HG02970 (cell line): ENCODE measurements at regions not wholly inside any gene's neighbourhood (a gene's known extent, or its start where the extent isn't known, plus 50 kb on each side); places are given as distances from the start of the nearest gene placed in this dataset.
"Not testable (repeated sequence)": the region's sequence is repeated elsewhere in the genome, so short reads cannot be mapped to it uniquely, and the experiment has no call there.

ENCODE experiments used
- ATAC-seq: cut with Tn5 transposase; IDR thresholded peaks from one replicate; pipeline ENCODE4 v1.9.1; 2021; ENCODE audit warnings: mild to moderate bottlenecking, moderate library complexity, moderate number of reproducible peaks; ENCODE audit not compliant: unreplicated experiment, low FRiP score

DNA sequence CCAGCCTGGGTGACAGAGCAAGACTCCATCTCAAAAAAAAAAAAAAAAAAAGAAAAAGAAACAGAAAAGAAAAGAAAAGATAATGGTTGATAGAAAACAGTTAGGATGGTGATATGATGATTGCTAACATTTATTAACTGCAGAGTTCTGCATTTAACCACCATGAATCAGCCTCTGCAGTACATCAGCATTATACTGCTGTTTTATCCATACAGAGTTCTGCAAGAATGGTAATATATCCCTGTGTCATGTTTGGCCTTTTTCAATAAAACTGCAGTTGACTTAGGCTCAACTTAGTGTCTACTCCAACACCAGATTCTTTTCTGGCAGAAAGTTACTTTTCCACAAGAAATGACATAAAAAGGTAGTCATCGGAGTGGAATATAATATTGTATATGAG, 62.6 kb downstream of the DUSP6 start:
- ATAC-seq: no peak

DNA sequence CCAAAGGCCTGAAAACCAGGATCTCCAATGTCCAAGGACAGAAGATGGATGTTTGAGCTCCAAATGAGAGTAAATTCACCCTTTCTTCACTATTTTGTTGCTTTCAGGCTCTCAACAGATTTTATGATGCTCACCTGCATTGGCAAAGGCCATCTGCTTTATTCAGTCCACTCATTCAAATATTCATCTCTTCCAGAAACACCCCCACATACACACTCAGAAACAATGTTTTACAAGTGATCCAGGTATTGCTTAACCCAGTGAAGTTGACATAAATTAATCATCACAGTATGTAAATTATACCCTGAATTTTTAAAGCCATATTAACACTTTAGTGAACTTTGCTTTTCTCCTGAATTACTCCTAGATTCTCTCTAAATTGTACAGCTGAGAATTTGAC, 63.3 kb downstream of the DUSP6 start:
- no peak for ATAC-seq

DNA sequence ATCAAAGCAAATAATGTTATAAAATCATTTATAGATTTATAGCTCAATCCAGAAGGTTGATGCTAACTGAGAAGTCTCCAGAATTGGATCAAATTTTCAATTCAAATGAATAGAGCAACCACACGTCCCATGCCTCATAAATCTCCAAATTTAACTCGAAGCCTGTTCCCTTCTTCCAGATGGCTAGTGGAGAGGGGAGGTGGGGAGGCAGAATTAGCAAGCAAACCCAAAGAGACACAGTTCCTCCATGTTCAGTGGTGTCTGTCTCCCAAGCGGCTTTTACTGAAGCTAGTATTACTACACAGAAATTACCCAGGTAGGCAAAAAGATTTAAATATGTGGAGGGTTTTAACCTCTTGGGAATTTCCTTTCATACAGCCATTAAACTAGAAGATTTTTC, 65.8 kb downstream of the DUSP6 start:
- no peak for ATAC-seq

DNA sequence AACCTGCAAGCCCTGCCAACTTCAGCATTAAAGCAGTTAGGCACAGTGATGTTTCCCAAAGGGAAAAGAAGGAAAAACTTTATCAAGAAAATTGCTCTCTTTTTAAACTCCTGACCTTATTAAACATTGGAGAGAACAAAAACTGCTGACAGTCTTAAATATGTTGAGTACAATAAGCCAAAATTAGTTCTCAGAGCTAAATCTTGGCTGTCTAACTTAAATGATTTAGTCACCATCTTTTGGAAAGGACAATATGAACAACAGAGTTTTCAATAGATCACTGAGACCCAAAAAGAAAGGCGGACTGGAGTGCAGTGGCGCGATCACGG, 70.8 kb downstream of the DUSP6 start:
- ATAC-seq: no peak

DNA sequence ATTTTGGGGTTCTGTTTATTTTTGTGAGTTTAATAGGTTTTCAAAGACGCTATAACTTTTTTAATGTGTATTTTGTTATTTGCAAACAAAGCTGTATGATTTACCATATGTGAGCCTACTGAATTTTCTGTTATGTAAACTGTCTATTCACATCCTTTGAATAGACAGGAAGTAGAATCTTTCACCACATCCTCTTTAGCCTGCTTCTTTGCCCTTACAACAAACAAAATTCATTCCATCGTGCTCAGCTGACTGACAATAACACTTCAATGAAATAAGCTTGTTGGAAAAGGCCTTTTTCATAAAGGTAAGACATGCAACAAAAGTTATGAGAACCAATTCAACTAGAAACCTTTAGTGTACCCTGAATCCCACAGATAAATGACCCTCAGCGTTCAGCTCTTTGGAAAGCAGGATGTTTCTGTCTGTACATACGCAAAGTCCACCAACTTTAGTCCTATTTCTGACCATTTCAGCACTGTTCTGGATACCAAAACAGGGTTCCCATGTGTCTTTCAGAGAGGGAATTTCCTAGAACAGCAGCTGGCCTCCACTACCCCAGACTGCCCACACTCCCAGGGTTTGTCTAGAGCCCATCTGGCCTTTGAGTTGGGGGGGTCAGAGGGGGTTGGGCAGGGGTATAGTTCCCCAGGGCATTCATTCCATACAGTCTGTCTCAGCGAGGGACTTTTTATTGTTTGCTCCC, 71.3 kb downstream of the DUSP6 start:
- ATAC-seq: no peak

DNA sequence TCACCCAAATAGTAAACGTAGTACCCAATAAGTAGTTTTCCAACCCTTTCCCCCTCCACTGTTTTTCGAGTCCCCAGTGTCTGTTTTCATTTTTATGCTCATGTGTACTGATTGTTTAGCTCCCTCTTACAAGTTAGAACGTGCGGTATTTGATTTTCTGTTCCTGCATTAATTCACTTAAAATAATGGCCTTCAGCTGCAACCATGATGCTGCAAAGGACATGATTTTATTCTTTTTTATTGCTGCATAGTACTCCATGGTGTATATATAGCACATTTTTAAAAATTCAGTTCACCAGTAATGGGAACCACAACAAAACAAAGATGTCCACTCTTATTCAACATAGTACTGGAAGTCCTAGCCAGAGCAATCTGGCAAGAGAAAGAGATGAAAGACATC, 72.8 kb downstream of the DUSP6 start:
- ATAC-seq: no peak

DNA sequence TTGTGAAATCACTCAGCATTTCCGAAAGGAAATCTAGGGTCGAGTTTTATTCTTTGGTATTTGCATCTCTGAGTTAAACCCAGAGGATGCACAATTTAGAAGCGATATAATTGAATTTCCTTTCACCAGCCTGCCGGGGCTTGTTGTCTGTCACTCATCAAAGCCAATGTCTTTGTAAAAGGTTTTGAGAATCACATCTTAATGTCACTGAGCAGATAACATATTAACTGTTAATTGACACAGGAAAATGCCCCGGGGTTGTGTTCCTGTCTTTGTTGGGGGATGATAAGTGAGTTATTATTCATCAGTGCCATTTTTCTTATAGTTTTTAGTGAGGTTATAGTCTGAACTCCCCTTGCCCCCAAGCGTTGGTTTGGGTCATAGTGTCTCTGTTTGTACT, 73.4 kb downstream of the DUSP6 start:
- no peak for ATAC-seq

DNA sequence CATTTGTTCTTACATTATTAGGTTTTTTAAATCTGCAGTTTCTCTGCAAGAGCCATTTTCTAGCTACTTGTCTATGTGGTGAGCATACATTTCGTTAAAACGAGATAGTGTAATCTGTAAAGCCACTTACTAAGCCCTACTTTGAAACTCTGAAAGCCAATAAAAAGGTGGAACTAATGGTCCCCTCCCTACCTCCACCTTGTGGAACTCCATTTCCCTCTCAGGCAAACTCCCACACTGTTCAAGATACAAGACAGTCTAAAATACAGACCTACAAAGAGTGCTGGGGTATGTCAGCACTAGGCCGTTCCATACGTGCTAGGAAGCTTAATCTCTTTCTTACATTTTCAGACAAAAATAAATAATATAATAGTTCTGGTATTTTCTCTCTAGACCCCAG, 74.1 kb downstream of the DUSP6 start:
- ATAC-seq: no peak

DNA sequence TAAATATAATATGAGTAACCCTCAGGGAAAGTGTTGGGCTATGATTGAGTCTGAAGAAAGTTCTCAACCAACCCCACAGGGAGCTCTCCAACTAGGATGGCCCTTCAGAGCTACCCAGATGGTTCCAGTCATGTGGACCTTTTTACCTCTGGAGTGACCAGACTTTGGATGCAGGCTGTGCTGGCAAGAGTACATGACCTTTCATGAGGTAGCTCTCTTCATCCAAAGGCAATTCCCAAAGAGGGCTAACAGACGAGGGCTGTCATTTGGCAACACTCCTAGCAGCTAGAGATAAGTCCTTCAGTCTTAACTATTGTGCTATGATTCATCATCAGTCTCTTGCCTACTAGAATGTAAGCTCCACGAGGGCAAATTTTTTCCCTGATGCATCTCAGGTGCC, 75.4 kb downstream of the DUSP6 start:
- no peak for ATAC-seq

DNA sequence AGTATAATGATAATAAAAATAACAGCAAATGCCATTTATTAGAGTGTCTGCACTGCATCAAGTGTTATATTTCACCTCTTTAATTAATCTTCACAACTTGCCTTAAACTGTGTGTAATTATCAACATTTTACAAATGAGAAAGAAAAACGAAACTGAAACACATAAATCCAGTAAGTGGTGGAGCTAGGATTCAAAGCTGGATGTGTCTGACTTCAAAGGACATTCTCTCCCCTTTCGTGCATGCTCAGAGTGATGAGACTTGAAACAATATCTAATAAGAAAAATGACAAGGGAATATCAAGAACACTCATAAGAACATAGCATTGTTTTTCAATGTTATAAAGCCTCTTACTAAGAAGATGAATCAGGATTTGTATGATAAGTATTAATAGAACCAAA, 78.8 kb downstream of the DUSP6 start:
- ATAC-seq: no peak

DNA sequence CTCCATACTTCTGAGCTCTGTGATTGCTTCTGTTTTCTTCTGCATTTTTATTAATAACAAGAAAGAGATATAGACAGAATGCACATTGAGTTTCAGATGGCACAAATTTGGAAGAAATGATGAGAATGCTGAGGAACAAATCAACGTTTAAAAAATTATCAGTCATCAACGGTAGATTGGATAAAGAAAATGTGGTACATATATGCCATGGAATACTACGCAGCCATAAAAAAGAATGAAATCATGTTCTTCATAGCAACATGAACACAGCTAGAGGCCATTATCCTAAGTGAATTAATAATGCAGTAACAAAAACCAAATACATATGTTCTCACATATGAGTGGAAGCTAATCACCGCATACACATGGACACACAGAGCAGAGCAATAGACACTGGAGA, 81.8 kb downstream of the DUSP6 start:
- no peak for ATAC-seq

DNA sequence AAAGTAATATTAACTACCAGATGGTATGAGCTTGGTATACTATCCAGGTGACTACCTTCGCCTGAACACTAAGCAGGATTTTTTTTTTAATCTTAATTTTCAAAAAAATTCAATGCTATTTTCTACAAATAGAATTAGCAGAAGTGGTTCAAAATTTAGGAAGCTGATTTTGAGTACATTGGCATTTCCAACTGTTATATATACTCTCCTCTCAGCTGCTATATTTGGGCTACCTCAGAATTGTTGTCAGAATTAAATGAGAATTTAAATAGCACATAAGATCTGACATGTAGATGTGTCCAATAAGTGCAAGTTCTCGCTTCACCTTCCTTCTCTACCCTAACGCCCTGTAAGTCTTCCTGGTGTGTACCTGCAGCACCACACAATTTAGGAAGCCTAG, 83.1 kb downstream of the DUSP6 start:
- ATAC-seq: no peak

DNA sequence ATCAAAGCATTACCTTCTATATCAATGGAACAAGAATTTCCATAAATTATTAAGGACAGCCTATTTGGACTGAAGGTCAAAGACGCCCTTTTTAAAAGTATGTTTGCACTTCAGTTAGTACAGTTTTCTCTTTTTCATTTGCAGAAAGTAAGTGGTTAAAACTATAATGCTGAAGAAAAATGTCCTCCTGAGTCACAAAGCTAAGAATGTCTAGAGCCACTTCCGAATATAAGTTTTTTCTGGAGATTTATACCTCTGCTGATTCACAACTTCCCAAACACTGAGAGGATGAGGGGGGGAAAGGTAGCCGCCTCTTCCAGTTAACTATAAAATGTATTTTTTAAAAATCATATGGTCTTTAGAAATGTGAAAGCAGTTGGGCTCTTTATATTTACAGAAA, 84.9 kb downstream of the DUSP6 start:
- ATAC-seq: no peak

DNA sequence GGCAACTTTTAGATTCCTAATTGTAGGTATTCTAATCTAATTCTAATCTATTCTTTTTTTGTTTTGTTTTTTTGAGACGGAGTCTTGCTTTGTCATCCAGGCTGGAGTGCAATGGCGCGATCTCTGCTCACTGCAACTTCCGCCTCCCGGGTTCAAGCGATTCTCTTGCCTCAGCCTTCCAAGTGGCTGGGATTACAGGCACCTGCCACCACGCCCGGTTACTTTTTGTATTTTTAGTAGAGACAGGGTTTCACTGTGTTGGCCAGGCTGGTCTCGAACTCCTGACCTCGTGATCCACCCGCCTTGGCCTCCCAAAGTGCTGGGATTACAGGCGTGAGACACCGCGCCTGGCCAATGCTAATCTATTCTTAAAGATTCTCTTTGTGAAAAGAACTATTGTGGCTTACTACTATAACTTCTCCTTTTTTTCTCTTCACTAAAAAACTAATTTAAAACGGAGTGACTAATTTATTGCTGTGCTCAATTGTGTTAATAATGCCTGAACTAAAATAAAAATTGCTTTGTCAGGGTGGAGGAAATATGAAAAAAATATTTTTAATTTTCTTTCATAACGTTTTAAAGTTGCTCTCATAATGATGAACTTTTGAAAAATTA, 85.6 kb downstream of the DUSP6 start:
- ATAC-seq: not testable (repeated sequence)

DNA sequence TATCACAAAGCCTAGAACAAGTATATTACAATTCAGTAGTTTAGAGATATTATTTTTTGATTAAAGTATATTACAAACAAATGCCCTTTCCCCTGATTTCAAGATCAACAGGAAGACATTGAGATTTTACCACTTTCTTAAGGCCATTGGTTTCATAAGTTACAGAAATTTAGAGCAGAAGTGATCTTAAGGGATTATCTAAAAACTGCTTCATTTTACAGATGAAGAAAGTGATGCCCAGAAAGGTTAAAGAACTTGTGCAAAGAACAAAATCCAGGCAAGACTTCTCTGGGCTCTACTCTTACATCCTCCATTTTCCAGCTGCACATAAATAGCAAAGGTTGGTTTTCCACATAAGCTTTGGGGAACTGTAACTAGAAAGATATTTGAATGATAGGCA, 87.5 kb downstream of the DUSP6 start:
- no peak for ATAC-seq

DNA sequence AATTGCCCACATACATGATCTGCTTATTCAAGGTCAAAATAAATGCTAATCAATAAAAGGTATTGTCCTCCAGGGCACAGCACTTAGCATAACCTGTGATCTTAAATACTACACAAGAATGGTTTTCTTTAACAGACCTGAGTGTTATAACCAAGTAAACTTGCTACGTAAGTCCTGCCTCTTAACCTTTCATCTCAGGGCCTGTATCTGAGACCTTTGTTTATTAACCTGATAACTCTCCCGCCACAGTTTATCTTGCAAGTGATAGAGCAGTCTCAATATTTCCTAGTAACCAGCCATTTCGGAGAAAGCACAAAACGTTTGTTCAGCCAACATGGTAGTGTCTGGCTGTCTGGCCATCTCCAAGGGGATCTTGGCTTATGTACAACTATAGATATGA, 88.4 kb downstream of the DUSP6 start:
- no peak for ATAC-seq

DNA sequence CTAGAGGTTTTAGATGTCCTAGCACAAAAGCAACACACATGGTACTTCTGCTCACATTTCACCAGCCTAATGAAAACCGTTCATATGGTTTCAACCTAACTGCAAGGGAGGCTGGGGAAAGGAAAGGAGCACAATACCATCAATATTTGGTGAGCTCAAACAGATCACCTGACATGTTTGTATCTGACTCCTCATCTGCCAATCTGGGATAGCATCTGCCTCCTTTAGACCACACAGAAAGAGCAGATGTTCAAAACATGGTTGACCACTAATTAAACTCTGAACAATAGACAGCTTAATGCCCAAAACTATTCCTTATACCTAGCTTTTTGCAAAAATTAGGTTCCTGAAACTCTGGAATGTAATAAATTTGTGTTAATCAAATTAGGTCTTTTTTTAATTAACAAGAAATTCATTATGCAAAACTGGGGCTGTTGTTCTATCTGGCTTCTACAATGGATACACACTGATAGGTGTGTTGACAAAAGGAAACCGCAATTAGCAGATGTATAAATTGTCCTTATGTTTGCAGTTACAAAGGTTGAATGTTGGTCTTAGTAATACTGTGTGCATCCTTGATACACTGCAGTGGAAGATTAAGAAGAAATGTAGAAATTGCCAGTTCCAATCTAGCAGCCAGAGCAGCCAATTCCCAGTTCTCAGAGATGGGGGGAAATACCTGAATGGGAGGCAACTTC, 89.3 kb downstream of the DUSP6 start:
- ATAC-seq: no peak

DNA sequence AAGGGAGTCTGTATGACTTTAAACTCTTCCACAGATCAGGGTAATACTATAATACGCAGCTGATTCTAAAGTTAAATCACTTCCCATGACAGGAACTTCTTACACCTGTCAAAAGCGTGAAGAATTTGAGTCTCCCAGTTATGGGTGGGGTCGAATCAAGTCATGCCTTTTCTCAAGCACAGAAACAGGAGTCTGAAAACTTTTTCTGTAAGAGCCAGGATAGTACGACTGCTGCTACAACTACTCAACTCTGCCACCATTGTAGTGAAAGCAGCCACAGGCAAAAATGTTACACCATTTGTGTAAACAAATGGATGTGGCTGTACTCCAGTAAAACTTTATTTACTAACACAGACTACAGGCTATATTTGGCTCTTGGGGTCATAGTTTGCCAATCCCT, 90.3 kb downstream of the DUSP6 start:
- no peak for ATAC-seq

DNA sequence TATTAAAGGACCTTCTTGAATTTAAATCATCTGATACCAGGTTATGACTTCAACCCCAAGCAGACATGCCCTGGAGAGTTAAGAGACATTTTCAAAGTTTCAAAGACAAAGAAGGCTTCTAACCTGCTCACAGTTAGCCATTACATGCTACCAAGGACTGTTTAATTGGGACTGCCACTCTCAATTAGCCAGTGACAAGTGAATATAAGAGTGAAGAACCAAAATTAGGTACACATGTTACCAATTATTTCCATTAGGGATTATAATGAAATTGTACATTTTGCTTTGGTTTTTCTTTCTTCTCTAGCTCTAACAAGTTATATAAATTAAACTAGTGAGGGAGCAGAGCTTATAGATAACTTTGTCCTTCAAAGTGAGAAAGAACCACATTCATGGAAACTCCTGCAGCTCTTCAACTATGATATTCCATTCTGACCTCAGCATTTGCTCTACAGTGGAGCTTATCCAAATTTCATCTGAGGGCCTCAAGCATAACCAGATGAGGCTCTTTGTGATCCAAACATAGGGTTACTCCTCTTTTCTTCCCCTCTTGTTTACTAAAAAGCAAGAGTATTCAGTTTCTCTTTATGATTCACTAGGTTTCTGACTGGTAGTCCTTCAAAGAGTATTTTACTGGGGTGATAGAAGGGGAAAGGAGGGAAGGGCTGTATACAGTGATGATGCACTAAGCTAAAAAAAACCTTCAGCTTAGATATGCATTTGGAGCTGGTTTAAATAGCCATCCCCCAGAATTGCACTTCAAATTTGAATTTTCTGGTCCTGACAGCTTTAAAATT, 91.3 kb downstream of the DUSP6 start:
- ATAC-seq: no peak

DNA sequence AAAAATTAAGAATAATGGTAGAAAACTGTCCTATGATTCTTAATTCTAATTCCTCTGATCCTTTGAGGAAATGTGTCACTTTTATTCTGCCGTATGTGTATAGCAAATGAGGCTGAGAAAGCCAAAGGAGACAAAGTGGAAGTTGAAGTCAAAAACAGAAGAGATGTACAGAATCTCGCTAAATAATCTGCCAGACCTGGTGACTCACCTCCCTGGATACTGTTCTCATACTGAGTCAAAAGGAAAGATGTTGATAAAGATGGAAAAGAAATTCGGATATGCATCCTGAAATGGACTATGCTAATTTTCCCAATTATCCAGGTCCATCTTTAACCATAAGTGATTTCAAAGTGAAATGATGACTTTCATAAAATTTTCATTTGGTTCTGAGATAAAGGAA, 92.5 kb downstream of the DUSP6 start:
- ATAC-seq: no peak

DNA sequence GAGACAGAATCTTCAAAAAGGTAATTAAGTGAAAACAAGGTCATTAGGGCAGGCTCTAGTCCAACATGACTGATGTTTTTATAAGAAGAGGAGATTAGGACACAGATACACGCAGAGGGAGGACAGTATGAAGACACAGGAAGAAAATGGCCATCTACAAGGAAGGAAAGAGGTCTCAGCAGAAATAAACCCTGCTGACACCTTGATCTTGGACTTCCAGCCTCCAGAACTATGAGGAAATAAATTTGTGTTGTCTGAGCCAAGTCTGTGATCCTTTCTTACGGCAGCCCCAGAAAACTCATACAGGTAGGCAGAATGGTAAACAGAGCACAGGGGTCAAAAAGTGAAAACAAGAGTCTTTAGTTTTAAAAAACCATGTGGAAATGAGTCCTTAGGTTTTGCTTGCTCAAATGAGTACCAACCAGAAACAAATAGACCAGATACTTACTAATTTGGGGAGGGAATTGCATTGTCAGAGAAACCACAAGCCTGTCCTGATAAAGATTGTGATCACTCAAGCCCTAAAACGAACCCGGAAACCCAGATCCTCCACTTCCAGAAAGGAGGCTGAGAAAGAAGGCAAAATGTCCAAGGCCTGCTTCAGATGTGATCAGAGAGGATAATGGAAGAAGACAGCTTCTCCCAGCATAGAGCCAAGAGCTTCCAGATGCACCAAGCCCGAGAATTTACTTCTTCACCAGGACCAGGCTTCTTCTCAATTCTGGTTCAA, 93.9 kb downstream of the DUSP6 start:
- no peak for ATAC-seq
